ENCODE measurements at regions not wholly inside any gene's neighbourhood (a gene's known extent, or its start where the extent isn't known, plus 50 kb on each side); places are given as distances from the start of the nearest gene placed in this dataset.

GRCh38 chr2:128466776-128467175, 148.1 kb upstream of the HS6ST1 start:
- no peak overlapping the region for H3K4me3 ChIP-seq (ENCODE audit: low read depth, low read length)
- DNase-seq (ENCODE audit: low read depth): no peak
- TF ChIP-seq CTCF (conservative IDR thresholded peaks at IDR 0.05; ENCODE audit: low read depth, low read length): no peak

GRCh38 chr2:128467321-128467969, 148.8 kb upstream of the HS6ST1 start:
- DNase-seq (ENCODE audit: low read depth): no peak
- TF ChIP-seq CTCF (conservative IDR thresholded peaks at IDR 0.05; ENCODE audit: low read depth, low read length): no peak
- no peak overlapping the region for H3K4me3 ChIP-seq (ENCODE audit: low read depth, low read length)

- no peak overlapping the region for H3K4me3 ChIP-seq (ENCODE audit: low read depth, low read length)
- DNase-seq (ENCODE audit: low read depth): no peak
- TF ChIP-seq CTCF (conservative IDR thresholded peaks at IDR 0.05; ENCODE audit: low read depth, low read length): no peak
Measured at GRCh38 chr2:128468186-128468920, 149.7 kb upstream of the HS6ST1 start.

- TF ChIP-seq CTCF (conservative IDR thresholded peaks at IDR 0.05; ENCODE audit: low read depth, low read length): peak; percentile 47
- no peak for DNase-seq (ENCODE audit: low read depth)
- no peak overlapping the region for H3K4me3 ChIP-seq (ENCODE audit: low read depth, low read length)
Measured at GRCh38 chr2:128469203-128469602, 150.5 kb upstream of the HS6ST1 start.

GRCh38 chr2:128469875-128470274, 151.2 kb upstream of the HS6ST1 start:
- H3K4me3 ChIP-seq (ENCODE audit: low read depth, low read length): no peak overlapping the region

GRCh38 chr2:128472789-128473174, 154.1 kb upstream of the HS6ST1 start:
- no peak for DNase-seq (ENCODE audit: low read depth)
- H3K4me3 ChIP-seq (ENCODE audit: low read depth, low read length): no peak overlapping the region
- no peak for TF ChIP-seq CTCF (conservative IDR thresholded peaks at IDR 0.05; ENCODE audit: low read depth, low read length)

More at GRCh38 chr2:128469875-128470274, 151.2 kb upstream of the HS6ST1 start:
- no peak for DNase-seq (ENCODE audit: low read depth)
- no peak for TF ChIP-seq CTCF (conservative IDR thresholded peaks at IDR 0.05; ENCODE audit: low read depth, low read length)
